Activated T-helper 17 cell treated with anti-CD3 and anti-CD28 coated beads, Interleukin-2, amount 50 U/mL, for 72 hours (primary cell): ENCODE measurements at regions not wholly inside any gene's neighbourhood (a gene's known extent, or its start where the extent isn't known, plus 50 kb on each side); places are given as distances from the start of the nearest gene placed in this dataset.

Experiments used
- ATAC-seq: fragments of 150-1000 bp; cut with Tn5 transposase; replicated peaks from 2 replicates; pipeline ENCODE4 v1.10.0; 2021; ENCODE audit warnings: mild to moderate bottlenecking, moderate library complexity
- H3K27ac Mint-ChIP-seq: one replicate; pipeline ENCODE4 v1.8.0; 2022; ENCODE audit warnings: mixed read lengths
- H3K27me3 Mint-ChIP-seq: one replicate; pipeline ENCODE4 v1.8.0; 2022; ENCODE audit warnings: mixed read lengths
- H3K36me3 Mint-ChIP-seq: one replicate; pipeline ENCODE4 v1.8.0; 2022; ENCODE audit warnings: low read depth, mild to moderate bottlenecking, mixed read lengths
- H3K4me1 Mint-ChIP-seq: one replicate; pipeline ENCODE4 v1.8.0; 2022; ENCODE audit warnings: mixed read lengths
- H3K4me3 Mint-ChIP-seq: one replicate; pipeline ENCODE4 v1.8.0; 2022; ENCODE audit warnings: mild to moderate bottlenecking, mixed read lengths
- H3K9me3 Mint-ChIP-seq: one replicate; pipeline ENCODE4 v1.8.0; 2022; ENCODE audit warnings: mixed read lengths

- no peaks in the 10 kb centered on the region for H3K4me1 Mint-ChIP-seq
- no peaks in the 10 kb centered on the region for H3K36me3 Mint-ChIP-seq
- H3K27ac Mint-ChIP-seq = no peak overlapping the region
- H3K9me3 Mint-ChIP-seq = no peaks in the 10 kb centered on the region
- no peak overlapping the region for H3K4me3 Mint-ChIP-seq
- H3K27me3 Mint-ChIP-seq = peaks cover 13% of the 10 kb centered on the region
- no peak for ATAC-seq
Observed at GRCh38 chr1:30541721-30542485, 181.5 kb downstream of the MATN1 start.

- no peak for ATAC-seq
- Mint-ChIP-seq H3K4me3 (no peak overlapping the region), H3K36me3 (no peaks in the 10 kb centered on the region), H3K27ac (no peak overlapping the region), H3K27me3 (peaks cover 9% of the 10 kb centered on the region), H3K9me3 (no peaks in the 10 kb centered on the region), H3K4me1 (no peaks in the 10 kb centered on the region)
Observed at GRCh38 chr1:30540611-30541192, 182.7 kb downstream of the MATN1 start.

GRCh38 chr1:30539884-30540283 lies 183.5 kb downstream of the MATN1 start:
- Mint-ChIP-seq H3K27ac (no peak overlapping the region), H3K4me3 (no peak overlapping the region), H3K9me3 (no peaks in the 10 kb centered on the region), H3K27me3 (peaks cover 7% of the 10 kb centered on the region), H3K4me1 (no peaks in the 10 kb centered on the region), H3K36me3 (no peaks in the 10 kb centered on the region)
- ATAC-seq = no peak

- no peaks in the 10 kb centered on the region for H3K9me3 Mint-ChIP-seq
- H3K4me1 Mint-ChIP-seq = no peaks in the 10 kb centered on the region
- peaks cover 7% of the 10 kb centered on the region for H3K27me3 Mint-ChIP-seq
- no peak for ATAC-seq
- no peaks in the 10 kb centered on the region for H3K36me3 Mint-ChIP-seq
- H3K27ac Mint-ChIP-seq = no peak overlapping the region
- no peak overlapping the region for H3K4me3 Mint-ChIP-seq
Observed at GRCh38 chr1:30538993-30539867, 184.2 kb downstream of the MATN1 start.

- no peak for ATAC-seq
- Mint-ChIP-seq H3K4me3 (no peak overlapping the region), H3K27ac (no peak overlapping the region), H3K36me3 (no peaks in the 10 kb centered on the region), H3K4me1 (no peaks in the 10 kb centered on the region), H3K27me3 (peaks cover 7% of the 10 kb centered on the region), H3K9me3 (no peaks in the 10 kb centered on the region)
Observed at GRCh38 chr1:30538226-30538992, 185.0 kb downstream of the MATN1 start.

- H3K4me3 Mint-ChIP-seq = no peak overlapping the region
- H3K27ac Mint-ChIP-seq = no peak overlapping the region
- no peak for ATAC-seq
- no peaks in the 10 kb centered on the region for H3K4me1 Mint-ChIP-seq
- H3K27me3 Mint-ChIP-seq = peaks cover 11% of the 10 kb centered on the region
- H3K36me3 Mint-ChIP-seq = no peaks in the 10 kb centered on the region
- peaks cover 4% of the 10 kb centered on the region for H3K9me3 Mint-ChIP-seq
Observed at GRCh38 chr1:30537279-30537678, 186.1 kb downstream of the MATN1 start.

- Mint-ChIP-seq H3K4me1 (no peaks in the 10 kb centered on the region), H3K4me3 (no peak overlapping the region), H3K27me3 (peaks cover 8% of the 10 kb centered on the region), H3K9me3 (peaks cover 4% of the 10 kb centered on the region), H3K27ac (no peak overlapping the region), H3K36me3 (no peaks in the 10 kb centered on the region)
- no peak for ATAC-seq
Observed at GRCh38 chr1:30536530-30536929, 186.9 kb downstream of the MATN1 start.

- Mint-ChIP-seq H3K27me3 (peaks cover 8% of the 10 kb centered on the region), H3K36me3 (no peaks in the 10 kb centered on the region), H3K4me3 (no peak overlapping the region), H3K9me3 (peaks cover 4% of the 10 kb centered on the region), H3K4me1 (no peaks in the 10 kb centered on the region), H3K27ac (no peak overlapping the region)
- ATAC-seq = no peak
Observed at GRCh38 chr1:30535595-30536325, 187.6 kb downstream of the MATN1 start.

- H3K36me3 Mint-ChIP-seq = no peaks in the 10 kb centered on the region
- no peak overlapping the region for H3K4me3 Mint-ChIP-seq
- H3K9me3 Mint-ChIP-seq = peaks cover 4% of the 10 kb centered on the region
- H3K27me3 Mint-ChIP-seq = peaks cover 12% of the 10 kb centered on the region
- H3K4me1 Mint-ChIP-seq = no peaks in the 10 kb centered on the region
- ATAC-seq = no peak
- no peak overlapping the region for H3K27ac Mint-ChIP-seq
Observed at GRCh38 chr1:30534551-30534940, 188.8 kb downstream of the MATN1 start.

GRCh38 chr1:30533796-30534550 lies 189.4 kb downstream of the MATN1 start:
- no peak overlapping the region for H3K4me3 Mint-ChIP-seq
- no peak overlapping the region for H3K27ac Mint-ChIP-seq
- no peak for ATAC-seq
- H3K4me1 Mint-ChIP-seq = no peaks in the 10 kb centered on the region
- H3K27me3 Mint-ChIP-seq = peaks cover 12% of the 10 kb centered on the region
- peaks cover 4% of the 10 kb centered on the region for H3K9me3 Mint-ChIP-seq
- H3K36me3 Mint-ChIP-seq = no peaks in the 10 kb centered on the region

GRCh38 chr1:30533141-30533540 lies 190.2 kb downstream of the MATN1 start:
- Mint-ChIP-seq H3K36me3 (no peaks in the 10 kb centered on the region), H3K27me3 (peaks cover 12% of the 10 kb centered on the region), H3K4me1 (no peaks in the 10 kb centered on the region), H3K27ac (no peak overlapping the region), H3K9me3 (peaks cover 4% of the 10 kb centered on the region), H3K4me3 (no peak overlapping the region)
- ATAC-seq = no peak

- Mint-ChIP-seq H3K9me3 (peaks cover 4% of the 10 kb centered on the region), H3K4me1 (no peaks in the 10 kb centered on the region), H3K4me3 (no peak overlapping the region), H3K27ac (no peak overlapping the region), H3K36me3 (no peaks in the 10 kb centered on the region), H3K27me3 (peaks cover 12% of the 10 kb centered on the region)
- ATAC-seq = no peak
Observed at GRCh38 chr1:30532621-30533020, 190.8 kb downstream of the MATN1 start.

GRCh38 chr1:30527511-30528140 lies 195.8 kb downstream of the MATN1 start:
- no peak overlapping the region for H3K4me3 Mint-ChIP-seq
- no peaks in the 10 kb centered on the region for H3K4me1 Mint-ChIP-seq
- H3K27ac Mint-ChIP-seq = no peak overlapping the region
- no peaks in the 10 kb centered on the region for H3K36me3 Mint-ChIP-seq
- peaks cover 2% of the 10 kb centered on the region for H3K9me3 Mint-ChIP-seq
- H3K27me3 Mint-ChIP-seq = peaks cover 18% of the 10 kb centered on the region
- no peak for ATAC-seq
